Lung (tissue), 11 donors: ENCODE measurements at regions not wholly inside any gene's neighbourhood (a gene's known extent, or its start where the extent isn't known, plus 50 kb on each side); places are given as distances from the start of the nearest gene placed in this dataset.

Experiments used
- ATAC-seq: fragments of 200-7000 bp; cut with Tn5 transposase; one replicate; pipeline ENCODE4 v1.9.1; 2020; ENCODE audit warnings: moderate number of reproducible peaks; ENCODE audit not compliant: insufficient read depth, low FRiP score
- DNase-seq, 3 donors: peaks; one replicate each; pipeline ENCODE4 v3.0.0-alpha.2; 2013 to 2017
- H3K27ac ChIP-seq, 2 donors: one replicate each; pipeline ENCODE4 v1.5.1; 2013; ENCODE audit warnings: mild to moderate bottlenecking in 2 of 2, moderate library complexity in 2 of 2, control low read depth in 1 of 2, inconsistent platforms in 1 of 2, low read depth in 1 of 2, low read length in 1 of 2
- H3K27me3 ChIP-seq, 3 donors: one replicate each; pipeline ENCODE4 v1.5.1; 2013; ENCODE audit warnings: low read length in 2 of 3; ENCODE audit not compliant: control insufficient read depth in 3 of 3, insufficient read depth in 3 of 3
- H3K36me3 ChIP-seq, 4 donors: one replicate each; pipeline ENCODE4 v1.5.1; 2013; ENCODE audit warnings: low read length in 4 of 4, mild to moderate bottlenecking in 1 of 4, moderate library complexity in 1 of 4; ENCODE audit not compliant: control insufficient read depth in 4 of 4, insufficient read depth in 4 of 4
- H3K4me1 ChIP-seq, 5 donors: one replicate each; pipeline ENCODE4 v1.5.1; 2013; ENCODE audit warnings: low read length in 5 of 5, mild to moderate bottlenecking in 2 of 5, moderate library complexity in 1 of 5; ENCODE audit not compliant: control insufficient read depth in 5 of 5, insufficient read depth in 5 of 5
- H3K4me3 ChIP-seq: one replicate; pipeline ENCODE4 v1.5.1; 2013; ENCODE audit warnings: mild to moderate bottlenecking, control low read depth, moderate library complexity
- H3K9ac ChIP-seq, 2 donors: one replicate each; pipeline ENCODE4 v1.5.1; 2013; ENCODE audit warnings: low read length in 2 of 2, control low read depth in 1 of 2; ENCODE audit not compliant: insufficient read depth in 1 of 2
- H3K9me3 ChIP-seq, 4 donors: one replicate each; pipeline ENCODE4 v1.5.1; 2013; ENCODE audit warnings: low read length in 3 of 4, mild to moderate bottlenecking in 1 of 4, moderate library complexity in 1 of 4; ENCODE audit not compliant: control insufficient read depth in 4 of 4, insufficient read depth in 3 of 4
- WGBS, 2 donors: extraction: QIAGEN DNeasy Blood & Tissue Kit; methylation state at CpG; one replicate each; pipeline ENCODE4 v1.1.7; 2013; 5-methylcytosine and 5-hydroxymethylcytosine counted together
- TF ChIP-seq, protein P1 (sequence below): IDR thresholded peaks from 2 replicates; pipeline ENCODE4 v1.5.1; 2012; ENCODE audit warnings: mild to moderate bottlenecking; ENCODE audit errors: control extremely low read depth, extremely low read depth
- donor health status: control.
- donor health status: control.
- donor health status: Bipolar disorder and iron deficiency.
- donor health status: healthy.
- donor health status: DM: yes; HTN: yes; CAD: no.

GRCh38 chr2:128726911-128727310, 408.2 kb upstream of the HS6ST1 start:
- no peak overlapping the region for H3K9ac ChIP-seq
- H3K4me3 ChIP-seq, result no peak overlapping the region
- peaks cover 0 to 10% (median 0%) of the 10 kb centered on the region in 5 donors for H3K4me1 ChIP-seq
- no peak for ATAC-seq
- no peak for DNase-seq
- TF ChIP-seq, protein P1, sequence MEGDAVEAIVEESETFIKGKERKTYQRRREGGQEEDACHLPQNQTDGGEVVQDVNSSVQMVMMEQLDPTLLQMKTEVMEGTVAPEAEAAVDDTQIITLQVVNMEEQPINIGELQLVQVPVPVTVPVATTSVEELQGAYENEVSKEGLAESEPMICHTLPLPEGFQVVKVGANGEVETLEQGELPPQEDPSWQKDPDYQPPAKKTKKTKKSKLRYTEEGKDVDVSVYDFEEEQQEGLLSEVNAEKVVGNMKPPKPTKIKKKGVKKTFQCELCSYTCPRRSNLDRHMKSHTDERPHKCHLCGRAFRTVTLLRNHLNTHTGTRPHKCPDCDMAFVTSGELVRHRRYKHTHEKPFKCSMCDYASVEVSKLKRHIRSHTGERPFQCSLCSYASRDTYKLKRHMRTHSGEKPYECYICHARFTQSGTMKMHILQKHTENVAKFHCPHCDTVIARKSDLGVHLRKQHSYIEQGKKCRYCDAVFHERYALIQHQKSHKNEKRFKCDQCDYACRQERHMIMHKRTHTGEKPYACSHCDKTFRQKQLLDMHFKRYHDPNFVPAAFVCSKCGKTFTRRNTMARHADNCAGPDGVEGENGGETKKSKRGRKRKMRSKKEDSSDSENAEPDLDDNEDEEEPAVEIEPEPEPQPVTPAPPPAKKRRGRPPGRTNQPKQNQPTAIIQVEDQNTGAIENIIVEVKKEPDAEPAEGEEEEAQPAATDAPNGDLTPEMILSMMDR, result no peak
- H3K9me3 ChIP-seq, result peaks cover 0 to 2% (median under 1%) of the 10 kb centered on the region in 4 donors
- H3K36me3 ChIP-seq, result no peaks in the 10 kb centered on the region
- H3K27ac ChIP-seq, result no peak overlapping the region
- WGBS, 2 donors, result 87 to 94% methylated on average over 4 of the region's 4 CpGs
- no peaks in the 10 kb centered on the region for H3K27me3 ChIP-seq

GRCh38 chr2:128727404-128727803, 408.7 kb upstream of the HS6ST1 start:
- no peaks in the 10 kb centered on the region for H3K27me3 ChIP-seq
- H3K9ac ChIP-seq, result no peak overlapping the region
- peaks cover 0 to 10% (median 0%) of the 10 kb centered on the region in 5 donors for H3K4me1 ChIP-seq
- DNase-seq (no peak), ATAC-seq (no peak)
- H3K9me3 ChIP-seq, result peaks cover 0 to 2% (median under 1%) of the 10 kb centered on the region in 4 donors
- TF ChIP-seq, protein P1, result no peak
- H3K36me3 ChIP-seq, result no peaks in the 10 kb centered on the region
- no peak overlapping the region for H3K27ac ChIP-seq
- 80 to 86% methylated on average over 2 of the region's 2 CpGs for WGBS, 2 donors
- no peak overlapping the region for H3K4me3 ChIP-seq

- TF ChIP-seq, protein P1, result no peak
- Histone ChIP-seq H3K27ac (no peak overlapping the region), H3K9me3 (peaks cover 0 to 2% (median under 1%) of the 10 kb centered on the region in 4 donors), H3K4me1 (peaks cover 0 to 13% (median 0%) of the 10 kb centered on the region in 5 donors), H3K27me3 (no peaks in the 10 kb centered on the region), H3K9ac (no peak overlapping the region), H3K36me3 (no peaks in the 10 kb centered on the region), H3K4me3 (no peak overlapping the region)
- peak; percentile 30 for ATAC-seq
- 56 to 57% methylated on average over 2 of the region's 2 CpGs for whole genome bisulfite sequencing, 2 donors
- no peak for DNase-seq
Measured at GRCh38 chr2:128727914-128728313, 409.2 kb upstream of the HS6ST1 start.

DNA sequence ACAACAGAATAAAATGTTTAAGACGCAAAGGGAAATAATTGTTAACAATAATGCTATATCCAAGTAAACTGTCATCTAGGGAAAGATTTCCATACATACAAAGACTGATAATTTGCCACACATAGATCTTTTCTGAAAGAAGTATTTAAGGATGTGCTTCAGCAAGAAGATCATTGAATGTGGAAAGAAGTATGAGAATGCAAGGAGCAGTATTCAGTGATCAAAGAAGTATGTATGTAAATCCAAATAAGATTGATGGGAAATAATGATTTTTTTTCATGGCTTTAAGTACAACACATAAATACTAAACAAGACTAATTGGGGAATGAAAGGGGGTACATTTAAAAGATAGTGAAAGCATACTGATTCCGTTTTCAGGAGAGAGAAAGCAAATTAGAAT, 410.4 kb upstream of the HS6ST1 start:
- ATAC-seq (no peak), DNase-seq (no peak)
- Histone ChIP-seq H3K9me3 (peaks cover 0 to 2% (median under 1%) of the 10 kb centered on the region in 4 donors), H3K9ac (no peak overlapping the region), H3K4me1 (peaks cover 0 to 23% (median 3%) of the 10 kb centered on the region in 5 donors), H3K4me3 (no peak overlapping the region), H3K27me3 (no peaks in the 10 kb centered on the region), H3K27ac (no peak overlapping the region), H3K36me3 (no peaks in the 10 kb centered on the region)
- TF ChIP-seq, protein P1, result no peak
- WGBS, 2 donors, result 95 to 97% methylated on average over 2 of the region's 2 CpGs
